HG03159 (cell line): ENCODE measurements at regions not wholly inside any gene's neighbourhood (a gene's known extent, or its start where the extent isn't known, plus 50 kb on each side); places are given as distances from the start of the nearest gene placed in this dataset.

Experiments
- ATAC-seq: cut with Tn5 transposase; IDR thresholded peaks from one replicate; pipeline ENCODE4 v1.9.1; 2021; ENCODE audit warnings: mild to moderate bottlenecking, moderate library complexity; ENCODE audit not compliant: unreplicated experiment

DNA sequence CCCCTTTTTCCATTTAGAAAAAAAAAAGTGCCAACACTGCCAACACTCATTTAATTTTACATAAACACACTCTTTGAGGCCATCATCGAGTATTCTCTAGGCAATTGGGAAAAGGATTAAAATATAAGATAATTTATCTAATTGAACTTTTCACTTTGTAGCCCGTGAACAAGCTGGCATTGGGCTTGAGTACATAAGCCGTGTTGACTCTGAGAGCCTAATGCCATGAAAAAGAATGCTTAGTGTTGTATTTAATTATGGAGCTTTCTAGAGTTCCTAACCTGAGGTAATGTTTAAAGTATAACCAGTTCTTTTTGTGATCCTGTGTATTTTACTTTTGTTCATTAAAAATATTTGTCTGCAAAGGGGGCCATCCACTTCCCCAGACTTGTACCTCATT lies 193.8 kb downstream of the LYPLAL1 start:
- no peak for ATAC-seq

- no peak for ATAC-seq
Measured at GRCh38 chr1:219365451-219365850, 191.8 kb downstream of the LYPLAL1 start.

DNA sequence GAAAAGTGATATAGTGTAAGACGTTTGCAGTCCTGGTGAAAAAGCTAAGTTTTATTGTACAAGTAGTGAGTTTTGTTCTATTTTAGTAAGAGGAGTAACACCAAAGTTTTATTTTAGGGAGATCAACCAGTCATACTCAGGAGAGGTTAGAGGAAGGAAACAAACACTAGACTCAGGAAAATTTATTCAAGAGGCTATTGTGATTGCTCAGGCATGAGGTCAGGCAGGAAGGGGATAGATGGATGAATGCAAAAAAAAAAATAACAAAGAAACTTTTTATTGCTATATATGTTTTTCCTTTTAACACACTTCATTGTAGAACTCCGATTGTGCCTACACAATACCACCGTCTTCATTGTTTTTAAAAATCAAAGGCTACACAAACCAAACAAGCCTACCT lies 189.0 kb downstream of the LYPLAL1 start:
- ATAC-seq = no peak

DNA sequence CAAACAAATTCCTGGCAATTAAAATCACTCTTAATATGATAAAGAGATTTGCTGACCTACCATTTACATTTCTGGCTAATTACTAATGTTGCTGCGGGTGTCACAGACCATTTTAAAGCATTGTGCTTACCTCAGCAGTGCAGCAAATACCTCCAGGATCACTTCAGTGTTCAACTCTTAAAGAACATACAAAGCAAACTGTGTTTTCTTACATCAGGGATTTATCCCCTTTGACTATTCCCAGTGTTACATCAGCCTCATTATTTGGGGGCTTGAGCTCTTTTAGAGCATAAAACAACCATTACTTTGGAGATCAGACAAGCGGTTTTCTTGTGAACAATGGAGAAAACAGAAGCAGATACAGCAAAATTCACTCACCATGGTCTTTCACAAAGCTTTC lies 185.4 kb downstream of the LYPLAL1 start:
- no peak for ATAC-seq

DNA sequence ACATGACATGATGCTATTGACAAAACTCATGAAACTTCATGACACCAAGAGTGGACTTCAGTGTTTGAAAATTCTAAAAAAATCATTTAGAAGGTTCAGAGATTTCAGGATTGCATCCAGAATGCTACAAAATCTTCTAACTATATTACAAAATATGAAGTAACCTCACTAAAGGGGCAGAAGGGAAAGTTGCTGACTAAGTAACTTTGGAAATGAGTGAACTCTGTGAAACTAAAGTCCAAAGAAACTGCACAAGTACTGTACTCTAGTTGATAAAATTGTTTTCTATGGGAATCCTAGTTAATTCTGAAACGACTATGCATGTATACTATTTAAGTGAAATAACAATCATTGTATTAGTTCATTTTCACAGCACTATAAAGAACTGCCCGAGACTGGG lies 184.4 kb downstream of the LYPLAL1 start:
- ATAC-seq = no peak

GRCh38 chr1:219354962-219355361 lies 181.3 kb downstream of the LYPLAL1 start:
- no peak for ATAC-seq

- no peak for ATAC-seq
Measured at GRCh38 chr1:219352961-219353651, 179.4 kb downstream of the LYPLAL1 start.

- no peak for ATAC-seq
Measured at GRCh38 chr1:219350172-219350931, 176.7 kb downstream of the LYPLAL1 start.

DNA sequence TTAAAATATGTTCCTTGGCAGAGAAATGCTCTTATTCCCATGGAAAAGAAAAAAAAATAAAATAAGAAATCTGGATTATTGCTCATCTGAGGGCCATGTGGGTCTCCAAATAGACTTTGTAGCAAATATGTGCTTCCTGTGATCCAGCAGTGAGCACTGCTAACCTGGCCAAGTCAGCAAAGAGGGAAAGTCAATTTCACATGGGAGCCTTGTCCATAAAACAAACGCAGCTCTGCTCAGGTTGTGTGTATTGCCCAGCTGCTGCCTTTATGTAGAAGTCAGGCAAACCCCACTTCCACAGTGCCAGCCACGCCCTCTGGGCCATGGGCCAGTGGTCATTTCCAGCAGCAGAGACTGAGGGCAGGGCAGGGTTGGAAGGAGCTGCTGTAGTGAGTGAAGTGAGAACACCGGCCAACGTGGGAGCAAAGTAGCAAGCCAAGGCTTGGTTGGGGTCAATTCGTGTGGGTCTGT lies 174.3 kb downstream of the LYPLAL1 start:
- ATAC-seq = no peak

- no peak for ATAC-seq
Measured at GRCh38 chr1:219347376-219347775, 173.7 kb downstream of the LYPLAL1 start.

DNA sequence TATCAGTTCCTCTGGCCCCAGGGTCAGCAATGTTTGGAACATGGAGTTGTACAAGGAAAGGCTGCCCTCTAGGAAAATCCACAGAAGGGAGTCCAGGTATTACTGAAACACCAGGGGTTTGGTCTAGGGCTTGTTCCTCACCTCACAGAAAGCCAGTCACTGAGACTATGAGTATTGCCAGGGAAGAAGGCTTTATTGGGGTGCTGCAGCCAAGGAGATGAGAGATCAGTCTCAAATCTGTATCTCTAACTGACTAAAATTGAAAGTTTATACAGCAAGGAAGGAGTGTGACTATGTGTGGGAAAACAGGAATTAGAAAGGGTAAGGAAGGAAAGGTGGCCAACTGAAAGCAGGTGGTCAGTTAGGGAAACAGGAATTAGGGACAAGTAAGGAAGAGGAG lies 172.3 kb downstream of the LYPLAL1 start:
- no peak for ATAC-seq

DNA sequence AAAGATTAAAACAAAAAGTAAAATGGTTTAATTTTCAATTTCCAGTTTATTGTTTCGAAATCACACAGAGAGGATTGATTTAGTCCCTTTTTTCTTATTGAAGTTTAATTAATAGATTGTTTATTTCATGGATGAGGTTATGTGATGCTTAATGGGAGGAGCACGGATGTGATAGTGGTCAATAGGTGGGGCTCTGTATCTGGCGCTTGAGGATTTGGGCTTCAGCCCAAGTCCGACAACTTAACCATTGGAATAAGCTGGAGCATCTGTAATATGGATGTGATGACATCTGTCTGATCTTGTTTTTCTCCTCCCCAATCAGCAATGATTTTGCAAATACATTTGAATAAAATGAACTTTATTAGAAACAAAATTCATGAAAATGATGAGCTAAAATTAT lies 169.2 kb downstream of the LYPLAL1 start:
- ATAC-seq = no peak

DNA sequence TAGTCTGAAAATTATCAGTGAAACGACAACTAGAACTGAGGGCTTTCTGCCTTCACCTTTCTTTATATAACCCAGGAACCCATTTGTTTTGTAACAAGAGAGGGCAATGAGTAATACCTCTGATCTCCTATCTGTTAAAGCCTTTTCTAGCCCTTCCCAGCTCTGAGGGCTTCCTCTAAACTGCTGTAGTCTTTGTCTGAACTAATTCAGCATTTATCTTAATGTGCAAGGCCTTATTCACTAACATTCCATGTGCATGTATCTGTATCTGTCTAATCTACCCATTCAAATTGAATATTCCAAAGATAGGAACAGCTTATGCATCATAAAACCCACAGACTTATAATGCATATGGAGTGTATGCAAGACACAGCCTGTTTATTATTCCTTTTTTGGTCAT lies 167.1 kb downstream of the LYPLAL1 start:
- no peak for ATAC-seq

- ATAC-seq = no peak
Measured at GRCh38 chr1:219339466-219339865, 165.8 kb downstream of the LYPLAL1 start.

- ATAC-seq = no peak
Measured at GRCh38 chr1:219337588-219337987, 163.9 kb downstream of the LYPLAL1 start.

DNA sequence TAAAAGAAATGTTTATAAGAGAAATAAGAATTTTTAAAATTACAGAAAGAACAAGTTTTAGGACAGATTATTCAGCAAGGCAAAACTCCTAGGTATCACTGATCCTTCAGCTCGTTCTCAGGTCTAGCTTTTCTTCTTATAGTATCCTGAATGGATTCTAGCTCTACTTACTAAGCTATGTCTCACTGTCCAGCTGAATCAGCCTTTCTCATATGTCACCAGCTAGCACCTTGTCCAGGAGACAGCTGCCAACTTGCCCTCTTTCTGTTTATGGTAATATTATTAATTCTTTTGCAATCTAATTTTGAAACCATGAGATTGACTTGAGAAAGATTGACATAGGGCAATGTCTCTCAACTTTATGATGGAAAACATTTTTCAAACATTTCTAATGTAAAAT lies 159.9 kb downstream of the LYPLAL1 start:
- ATAC-seq = no peak

GRCh38 chr1:219331424-219331823 lies 157.7 kb downstream of the LYPLAL1 start:
- ATAC-seq = no peak

DNA sequence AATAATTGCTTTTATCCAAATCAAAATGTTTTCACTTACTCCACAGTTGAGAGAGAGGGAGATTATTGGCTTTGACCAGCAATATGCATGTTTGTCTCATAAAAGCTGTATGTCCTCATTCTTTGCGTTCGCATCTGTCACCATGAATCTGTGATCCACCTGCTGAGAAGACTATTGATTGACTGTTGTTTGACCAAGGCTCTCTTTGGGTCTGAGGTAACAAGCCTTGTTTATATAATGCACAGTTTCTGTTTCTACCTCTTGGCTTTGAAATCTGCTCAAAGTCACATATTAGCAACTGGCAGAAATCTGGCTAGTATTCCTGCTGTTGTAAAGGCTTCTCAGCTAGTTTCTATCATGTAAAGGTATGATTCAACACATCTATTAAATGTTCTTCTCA lies 157.0 kb downstream of the LYPLAL1 start:
- no peak for ATAC-seq

DNA sequence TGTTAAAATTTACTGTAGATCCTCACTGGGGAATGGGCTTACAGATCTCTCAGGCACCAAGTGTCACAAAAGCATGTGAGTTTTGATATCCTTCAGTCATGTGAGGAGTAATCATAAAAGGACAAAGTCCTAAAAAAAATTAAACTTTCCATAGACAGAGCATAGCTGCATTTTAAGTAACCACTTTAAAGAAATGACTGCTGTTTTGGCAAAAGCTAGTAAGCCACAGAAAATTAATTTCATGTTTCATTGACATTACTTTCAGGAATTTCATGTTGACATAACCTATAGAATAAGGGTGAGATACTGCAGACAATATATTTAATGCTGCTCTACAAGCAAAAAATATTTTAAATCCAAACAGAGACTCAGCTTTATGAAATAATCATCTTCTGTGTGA lies 156.3 kb downstream of the LYPLAL1 start:
- ATAC-seq = no peak

DNA sequence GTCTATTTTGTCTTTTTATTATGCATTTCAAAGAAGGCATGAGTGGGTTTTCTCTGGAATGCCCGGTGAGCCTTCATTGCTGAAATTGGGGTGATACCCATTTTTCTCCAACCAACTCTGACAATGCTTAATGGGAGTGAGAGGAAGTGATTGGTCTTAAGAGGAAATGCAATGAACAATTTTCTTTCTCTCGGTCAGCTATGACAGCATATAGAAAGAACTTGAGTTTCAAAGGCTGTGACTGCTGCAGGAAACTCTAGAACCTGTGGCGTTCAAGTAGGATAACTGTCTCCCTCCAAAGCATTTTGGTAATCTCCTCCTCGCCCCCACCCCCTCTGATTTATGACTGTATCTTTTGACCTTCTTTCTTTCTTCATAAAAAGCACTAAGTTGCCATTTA lies 155.9 kb downstream of the LYPLAL1 start:
- ATAC-seq = no peak

- ATAC-seq = no peak
Measured at GRCh38 chr1:219326843-219327242, 153.2 kb downstream of the LYPLAL1 start.

DNA sequence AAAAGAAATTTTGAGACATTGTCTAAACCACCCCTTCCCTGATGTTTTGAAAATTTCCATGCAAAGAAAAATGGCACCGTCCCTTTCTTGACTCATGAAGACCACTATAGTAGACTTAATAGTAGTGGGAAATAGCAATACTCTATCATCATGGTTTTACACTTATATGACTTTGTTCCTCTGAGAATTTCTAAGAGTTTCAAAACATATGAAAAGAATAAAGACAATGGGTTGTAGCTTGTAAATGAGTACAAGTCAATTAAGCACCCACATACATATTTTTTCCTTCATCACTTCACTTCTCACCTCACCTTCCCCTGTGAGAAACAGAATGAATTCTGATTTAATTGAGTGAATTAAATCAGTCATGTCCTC lies 151.7 kb downstream of the LYPLAL1 start:
- peak; percentile 26 for ATAC-seq
